ENCODE measurements at regions not wholly inside any gene's neighbourhood (a gene's known extent, or its start where the extent isn't known, plus 50 kb on each side); places are given as distances from the start of the nearest gene placed in this dataset.

DNA sequence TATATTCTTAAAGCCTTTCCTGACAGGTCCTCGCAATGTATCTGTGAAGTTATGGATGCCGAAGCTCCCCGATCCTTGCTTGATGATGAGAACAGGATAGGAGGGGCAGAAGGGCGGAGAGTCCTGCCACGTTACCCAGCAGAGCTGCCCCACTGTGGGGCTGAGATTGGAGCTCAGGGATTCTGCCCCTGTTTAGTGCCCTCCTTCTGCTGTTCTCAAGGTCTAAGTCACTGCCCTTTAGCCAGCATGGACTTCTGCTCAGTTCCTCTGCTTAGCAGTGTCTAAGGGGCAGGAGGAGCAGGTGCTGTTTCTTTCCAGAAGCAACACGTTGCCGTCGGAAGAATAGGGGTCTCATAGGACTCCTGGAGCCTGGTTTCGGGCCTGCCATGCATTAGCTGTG, 164.2 kb upstream of the B3GAT1 start:
- no peak for DNase-seq (ENCODE audit: low read depth in 2 of 2)

DNA sequence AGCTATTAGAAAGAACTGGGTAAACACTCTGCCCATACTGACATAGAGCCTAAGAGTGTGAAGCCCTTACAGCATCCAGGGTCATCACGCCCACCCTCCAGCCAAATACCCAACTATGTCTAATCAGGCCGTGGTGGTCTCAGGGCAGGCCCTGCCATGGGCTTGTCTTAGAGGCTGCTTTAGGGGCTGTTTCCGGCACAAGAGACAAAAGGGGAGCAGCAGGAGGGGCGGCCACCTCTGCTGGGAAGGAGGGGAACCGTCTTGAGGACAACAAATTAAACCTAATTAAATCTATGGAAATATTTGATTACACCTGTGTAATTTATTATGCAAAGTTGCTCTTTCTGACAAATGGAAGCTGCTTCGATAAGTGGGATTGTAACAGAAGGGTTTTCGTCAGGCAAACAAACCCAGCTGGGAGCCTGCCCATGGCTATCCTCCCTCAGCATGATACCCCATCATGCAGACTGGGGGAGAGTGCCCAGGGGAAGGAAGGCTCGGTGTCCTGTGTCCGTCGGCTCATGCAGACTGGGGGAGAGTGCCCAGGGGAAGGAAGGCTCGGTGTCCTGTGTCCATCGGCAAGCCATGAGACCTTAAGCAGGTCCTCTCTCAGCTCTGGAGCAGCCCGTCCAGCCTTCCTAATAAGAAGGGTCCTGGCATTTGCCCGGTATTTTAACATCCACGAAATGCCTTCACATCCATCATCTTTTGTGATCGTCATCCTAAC, 163.6 kb upstream of the B3GAT1 start:
- no peak for DNase-seq (ENCODE audit: low read depth in 2 of 2)

DNA sequence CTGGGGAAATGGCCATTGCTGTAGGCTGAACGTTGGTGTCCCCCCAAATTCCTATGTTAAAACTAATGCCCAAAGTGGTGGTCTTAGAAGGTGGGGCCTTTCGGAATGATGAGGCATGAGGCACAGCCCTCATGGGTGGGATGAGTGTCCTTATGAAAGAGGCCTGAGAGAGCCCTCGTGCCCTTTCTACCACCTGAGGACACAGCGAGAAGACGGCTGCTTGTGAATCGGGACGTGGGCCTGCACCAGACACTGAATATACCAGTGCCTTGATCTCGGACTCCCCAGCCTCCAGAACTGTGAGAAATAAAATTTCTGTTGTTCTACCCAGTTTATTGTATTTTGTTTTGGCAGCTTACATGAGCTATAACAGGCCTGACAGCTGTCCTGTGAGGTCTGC, 162.9 kb upstream of the B3GAT1 start:
- DNase-seq (ENCODE audit: low read depth in 2 of 2): no peak

DNA sequence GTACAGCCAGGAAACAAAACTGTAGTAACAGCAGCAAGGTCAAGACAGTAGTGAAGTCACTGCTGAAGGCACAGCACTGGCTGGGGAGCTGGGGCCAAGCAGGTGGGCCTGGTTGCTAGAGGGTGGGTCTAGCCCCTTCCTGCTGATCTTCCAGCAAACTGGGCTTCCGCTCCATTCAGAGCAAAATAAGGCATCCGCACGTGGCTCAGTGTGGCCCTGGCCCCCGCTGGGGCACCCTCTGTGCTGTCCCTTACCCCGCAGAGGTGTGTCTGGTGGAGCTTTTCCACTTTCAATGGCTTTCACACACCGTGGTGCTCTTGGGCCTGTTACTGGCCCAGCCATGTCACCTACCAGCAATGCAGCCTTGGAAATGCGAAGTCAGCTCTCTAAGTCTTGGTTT, 162.4 kb upstream of the B3GAT1 start:
- DNase-seq (ENCODE audit: low read depth in 2 of 2): no peak

DNA sequence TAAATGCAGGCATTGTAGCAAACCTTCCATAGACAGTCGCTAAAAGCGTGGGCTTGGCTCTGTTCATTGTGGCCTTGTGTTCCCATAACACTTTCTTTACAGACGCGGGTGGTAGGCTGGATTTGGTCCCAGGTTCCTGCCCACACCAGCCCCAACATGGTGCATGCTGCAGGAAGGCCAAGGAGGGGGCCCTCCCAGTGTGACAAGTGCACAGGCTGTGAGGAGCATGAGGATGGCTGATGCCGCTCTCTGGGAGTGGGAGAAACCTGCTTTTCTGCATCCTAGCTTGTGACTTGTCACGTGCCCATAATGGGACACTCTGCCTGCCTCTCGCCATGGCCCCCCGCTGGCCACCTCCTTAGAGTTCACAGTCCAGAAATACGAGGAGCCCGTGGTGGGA, 161.8 kb upstream of the B3GAT1 start:
- DNase-seq (ENCODE audit: low read depth in 2 of 2): no peak

DNA sequence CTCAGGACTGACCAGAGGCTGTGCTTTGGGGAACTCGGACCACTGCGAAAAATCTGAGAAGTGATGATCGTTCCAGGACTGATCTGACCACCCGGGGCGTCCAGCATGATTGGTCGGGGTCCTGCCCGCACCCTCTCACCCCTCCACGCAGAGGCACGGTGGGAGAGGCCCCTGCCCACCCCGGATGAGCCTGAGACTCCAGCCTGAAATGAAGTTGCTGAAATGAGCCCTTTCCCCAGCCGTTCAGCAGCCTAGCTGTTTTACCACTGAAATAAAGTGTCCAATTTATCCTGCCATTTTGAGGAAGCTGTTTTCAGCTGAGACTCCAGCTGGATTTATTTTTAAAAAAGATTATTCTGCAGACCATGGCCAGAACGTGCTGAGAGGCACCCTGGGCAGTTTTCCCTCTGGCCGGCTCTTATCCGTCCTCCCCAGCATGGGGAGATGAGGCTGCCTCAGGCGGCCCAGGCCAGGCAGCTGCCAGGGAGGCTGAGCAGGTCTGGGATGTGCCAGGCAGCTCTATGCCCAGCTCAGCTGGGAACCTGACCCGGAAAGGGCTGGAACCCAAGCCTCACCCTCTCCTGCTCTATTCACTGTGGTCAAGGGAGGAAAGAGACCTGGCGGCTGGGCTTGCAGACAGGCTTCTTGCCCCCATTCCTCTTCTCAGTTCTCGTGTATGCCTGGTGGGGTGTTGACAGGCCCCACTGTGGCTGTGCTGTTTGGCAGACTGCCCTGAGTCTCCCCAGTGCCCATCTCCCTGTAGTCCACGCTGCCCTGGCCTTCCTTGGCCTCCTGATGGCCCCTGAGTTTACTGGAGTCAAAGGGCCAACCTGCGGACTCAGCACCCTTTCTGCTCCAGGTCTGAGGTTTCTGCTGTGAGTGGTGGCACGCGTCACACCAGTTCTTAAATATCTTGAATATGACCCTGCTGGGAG, 161.0 kb upstream of the B3GAT1 start:
- no peak for DNase-seq (ENCODE audit: low read depth in 2 of 2)

DNA sequence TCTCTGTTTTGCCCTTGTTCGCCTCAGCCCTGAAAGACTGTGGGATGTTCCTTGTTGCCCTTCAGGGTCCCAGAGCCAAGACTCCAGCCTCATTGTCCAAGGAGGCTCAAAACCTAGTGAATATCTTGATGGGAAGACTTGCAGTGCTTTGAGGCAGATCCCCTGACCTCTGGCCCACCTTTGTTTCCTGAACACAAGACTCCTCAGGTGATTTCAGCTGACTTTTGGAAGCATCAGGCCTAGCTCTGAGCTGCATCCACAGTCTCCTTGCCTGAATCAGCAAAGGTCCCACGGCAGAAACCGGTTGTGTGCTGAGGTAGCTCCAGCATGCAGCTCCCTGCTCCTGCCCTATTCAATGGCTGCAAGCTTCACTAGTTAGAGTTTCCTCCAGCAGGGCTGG, 159.3 kb upstream of the B3GAT1 start:
- DNase-seq (ENCODE audit: low read depth in 2 of 2): no peak

DNA sequence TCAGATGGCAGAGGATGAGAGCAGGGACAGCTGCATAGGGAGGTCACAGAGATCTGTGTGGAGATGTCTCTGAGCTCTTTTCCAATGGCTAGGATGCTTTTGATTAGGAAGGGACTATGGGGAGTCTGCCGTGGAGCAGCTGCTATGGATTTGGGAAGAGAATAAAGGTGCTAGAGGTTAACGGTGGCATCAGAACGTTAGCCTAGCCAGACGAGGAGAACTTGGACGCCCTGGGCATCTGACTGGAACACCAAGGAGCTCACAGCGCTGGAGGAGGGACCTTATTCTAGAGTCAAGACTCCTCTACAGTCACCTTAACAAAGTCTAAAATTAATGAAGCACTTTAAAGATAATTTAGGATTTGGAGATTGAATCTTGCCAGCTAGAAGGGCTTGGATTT, 157.2 kb upstream of the B3GAT1 start:
- DNase-seq (ENCODE audit: low read depth in 2 of 2): no peak

DNA sequence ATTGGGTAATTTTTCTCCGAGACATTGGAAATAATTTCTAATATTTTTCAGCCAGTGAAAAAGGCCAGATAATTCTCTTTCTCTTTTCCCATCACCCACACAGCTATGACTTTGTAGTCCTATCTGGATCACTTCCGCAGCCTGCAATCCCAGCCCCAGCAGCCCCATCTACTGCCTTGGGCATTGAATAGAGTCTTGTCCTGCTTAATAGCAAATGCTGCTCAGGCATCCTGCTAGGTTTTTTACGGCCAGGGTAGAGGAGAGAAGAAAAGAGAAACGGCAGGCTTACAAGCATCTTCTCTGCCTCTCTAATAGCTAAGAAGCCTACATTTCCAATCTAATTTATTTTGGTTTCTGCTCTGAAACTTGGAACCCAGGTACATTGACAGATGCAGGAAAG, 154.3 kb upstream of the B3GAT1 start:
- DNase-seq (ENCODE audit: low read depth in 2 of 2): no peak

DNA sequence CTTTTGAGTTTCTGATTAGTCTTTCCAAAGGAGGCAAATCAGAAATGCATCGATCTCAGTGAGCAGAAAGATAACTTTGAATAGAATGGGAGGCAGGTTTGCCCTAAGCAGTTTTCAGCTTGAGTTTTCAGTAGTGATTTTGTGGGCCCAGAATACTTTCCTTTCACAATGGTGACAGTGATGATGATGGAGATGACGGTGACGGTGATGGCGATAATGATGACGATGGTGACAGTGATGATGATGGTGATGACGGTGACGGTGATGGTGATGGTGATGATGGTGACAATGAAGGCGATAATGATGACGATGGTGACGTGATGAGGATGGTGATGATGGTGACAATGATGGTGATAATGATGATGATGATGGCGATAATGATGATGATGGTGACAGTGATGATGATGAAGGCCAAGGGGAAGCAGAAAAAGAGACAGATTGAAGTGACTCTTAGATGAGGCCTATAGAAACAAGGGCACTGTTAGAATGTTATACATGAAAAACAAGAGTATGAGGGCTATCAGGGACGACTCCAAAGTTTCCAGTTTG, 153.4 kb upstream of the B3GAT1 start:
- no peak for DNase-seq (ENCODE audit: low read depth in 2 of 2)

DNA sequence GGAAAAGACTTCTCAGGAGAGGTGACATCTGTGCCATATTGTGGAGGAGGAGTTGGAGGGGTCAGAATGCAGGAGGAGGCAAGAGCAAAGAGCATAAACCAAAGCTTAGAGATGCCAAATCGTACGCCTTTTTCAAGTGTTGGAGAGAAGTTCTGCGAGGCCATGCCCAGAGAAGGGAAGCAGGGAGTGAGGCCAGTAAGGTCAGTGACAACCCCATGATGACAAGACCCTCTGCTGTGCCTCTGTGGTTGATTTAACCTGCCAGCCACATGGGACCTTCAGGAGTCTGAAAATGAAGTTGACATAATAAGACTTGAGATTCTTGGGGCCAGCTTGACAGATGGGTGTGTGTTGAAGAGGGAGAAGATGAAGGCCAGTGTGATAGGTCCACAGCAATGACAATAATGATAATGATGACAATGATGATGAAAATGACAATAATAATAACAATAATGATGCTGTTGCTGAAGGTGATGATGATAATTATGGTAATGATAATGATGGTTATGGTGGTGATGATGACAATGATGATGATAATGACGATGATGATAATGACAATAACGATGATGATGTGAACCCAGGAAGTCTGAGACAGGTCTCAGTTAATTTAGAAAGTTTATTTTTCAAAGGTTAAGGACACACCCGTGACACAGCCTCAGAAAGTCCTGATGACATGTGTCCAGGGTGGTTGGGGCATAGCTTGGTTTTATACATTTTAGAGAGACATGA, 152.6 kb upstream of the B3GAT1 start:
- DNase-seq (ENCODE audit: low read depth in 2 of 2): no peak

DNA sequence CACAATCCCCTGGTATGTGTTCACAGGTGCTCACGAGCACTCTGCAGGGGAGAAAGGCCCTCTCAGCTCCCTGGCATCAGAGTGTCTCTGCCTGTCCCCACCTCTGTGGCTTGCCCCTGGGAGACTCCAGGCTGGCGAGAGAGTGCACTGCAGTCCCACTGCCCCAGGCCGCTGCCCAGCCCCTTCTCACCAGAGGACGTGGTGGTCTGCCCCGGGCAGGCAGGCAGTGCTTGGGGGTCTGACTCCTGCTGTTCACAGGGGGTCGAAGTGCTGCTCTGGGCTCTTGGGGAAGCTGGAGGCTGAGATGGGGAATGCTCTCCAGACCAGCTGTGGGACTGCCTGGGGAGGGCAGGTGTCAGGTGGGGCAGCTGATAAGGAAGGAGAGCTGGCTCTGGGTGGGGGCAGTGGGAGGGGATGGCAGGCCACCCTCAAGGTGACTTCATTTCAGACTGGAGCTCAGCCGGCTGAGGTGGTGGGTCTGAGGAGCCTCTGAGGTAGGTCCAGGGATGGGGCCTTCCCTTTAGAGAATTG, 151.0 kb upstream of the B3GAT1 start:
- DNase-seq (ENCODE audit: low read depth in 2 of 2): no peak

DNA sequence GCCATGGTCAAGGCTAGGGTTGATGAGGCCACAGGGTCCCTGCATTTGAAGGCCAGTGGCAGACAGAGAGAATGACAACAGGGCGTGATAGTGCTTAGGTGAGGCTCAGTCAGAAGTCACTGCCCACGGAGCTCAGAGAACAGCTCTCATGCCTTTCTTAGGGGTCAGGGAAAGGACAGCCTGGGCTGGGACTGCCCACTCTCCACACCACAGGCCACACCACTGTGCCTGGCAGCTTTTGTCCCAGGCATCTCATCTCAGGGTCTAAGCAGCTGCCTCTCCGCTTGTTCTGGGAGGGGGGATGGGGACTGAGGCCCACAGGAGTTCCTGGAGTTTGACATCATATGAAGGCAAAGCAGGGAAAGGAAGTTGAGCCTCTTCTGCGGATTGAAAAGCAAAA, 150.2 kb upstream of the B3GAT1 start:
- DNase-seq (ENCODE audit: low read depth in 2 of 2): no peak

DNA sequence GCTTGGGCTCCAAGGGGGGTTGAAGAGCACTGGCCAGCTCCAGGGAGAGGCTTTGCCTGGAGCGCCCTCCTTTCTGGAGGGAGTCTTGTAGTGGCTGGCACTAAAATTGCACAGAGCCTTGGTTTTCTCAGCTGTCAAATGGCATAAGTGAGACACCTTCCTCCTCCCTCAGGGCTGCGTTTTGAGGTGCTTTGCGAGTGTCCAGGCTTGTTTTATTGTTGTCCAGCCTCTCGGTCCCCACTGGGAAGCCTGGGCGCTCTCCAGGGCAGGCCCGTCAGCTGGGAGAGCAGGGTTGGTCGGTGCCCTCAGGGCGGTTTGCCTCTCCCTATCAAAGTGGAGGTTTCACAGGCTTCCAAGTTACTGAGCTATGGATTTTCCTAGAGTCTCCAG, 149.3 kb upstream of the B3GAT1 start:
- no peak for DNase-seq (ENCODE audit: low read depth in 2 of 2)

DNA sequence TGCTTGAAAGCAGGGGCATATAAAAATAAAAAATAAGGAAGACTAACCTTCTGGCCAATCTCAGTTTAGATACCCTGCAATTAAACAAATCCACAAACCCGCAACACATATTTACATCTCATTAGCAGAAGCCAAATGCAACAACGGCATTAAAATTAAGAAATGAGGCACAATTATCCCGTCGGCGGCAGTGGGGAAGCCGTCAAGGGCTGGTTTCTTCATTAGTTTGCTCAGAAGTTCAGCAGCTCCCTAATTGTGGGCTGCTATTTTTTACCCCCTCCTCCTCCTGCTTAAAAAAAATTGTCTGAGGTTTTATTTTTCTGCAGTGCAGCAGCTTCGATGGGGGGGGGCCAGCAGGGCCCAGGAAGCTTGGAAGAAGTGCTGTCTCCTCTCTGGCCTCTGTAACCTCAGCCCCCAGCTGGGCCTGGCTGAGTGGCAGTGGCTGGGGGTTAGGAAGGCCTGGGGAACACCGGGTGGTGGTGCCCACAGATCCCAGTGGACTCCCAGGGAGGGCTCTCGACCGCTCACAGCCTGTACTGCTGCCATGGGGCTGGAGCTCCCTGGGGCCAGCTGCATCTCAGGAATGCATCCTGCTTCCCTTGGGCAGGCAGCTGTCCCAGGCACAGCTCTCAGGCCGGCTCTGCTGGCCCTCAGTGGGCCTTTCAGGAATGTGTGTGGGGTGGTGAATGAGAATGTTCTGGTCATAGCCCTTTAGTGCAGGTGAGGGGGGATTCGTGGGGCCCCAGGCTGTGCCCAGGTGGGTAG, 148.7 kb upstream of the B3GAT1 start:
- DNase-seq (ENCODE audit: low read depth in 2 of 2): no peak

DNA sequence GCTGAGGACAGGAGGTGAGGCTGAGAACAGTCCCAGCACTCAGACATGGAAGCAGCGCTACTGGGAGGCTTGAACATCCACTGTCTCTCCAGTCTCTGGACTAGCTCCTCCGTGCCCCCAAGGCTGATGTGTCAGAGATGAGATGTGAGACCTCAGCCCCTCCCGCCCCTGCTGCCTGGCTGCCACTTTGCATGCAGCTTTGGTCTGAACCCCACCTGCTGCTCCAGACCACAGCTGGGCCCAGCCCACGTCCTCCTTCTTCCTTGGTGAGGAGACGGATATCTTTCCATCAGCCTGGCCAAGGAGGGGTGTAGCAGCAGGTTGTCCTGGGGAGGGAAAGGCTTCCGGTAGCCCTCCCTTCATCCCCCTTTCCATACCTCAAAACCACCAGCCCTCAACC, 148.0 kb upstream of the B3GAT1 start:
- no peak for DNase-seq (ENCODE audit: low read depth in 2 of 2)

DNA sequence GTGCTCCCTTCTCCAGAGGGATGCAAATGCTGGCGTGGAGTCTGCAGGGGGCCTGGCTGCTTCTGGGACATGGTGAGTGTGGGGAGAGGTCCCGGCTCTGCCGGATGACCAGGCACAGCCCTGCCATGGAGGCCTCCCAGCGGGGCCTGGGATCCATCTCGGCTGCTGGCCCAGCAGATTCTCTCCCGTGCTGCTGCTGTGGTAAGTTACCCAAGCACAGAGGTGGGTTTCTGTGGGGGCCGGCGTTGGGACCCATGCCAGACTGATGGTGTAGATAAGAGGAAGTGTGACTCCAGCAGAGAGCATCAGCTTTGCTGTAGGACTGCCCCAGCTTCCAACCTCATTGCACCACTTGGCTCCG, 147.5 kb upstream of the B3GAT1 start:
- DNase-seq (ENCODE audit: low read depth in 2 of 2): no peak

DNA sequence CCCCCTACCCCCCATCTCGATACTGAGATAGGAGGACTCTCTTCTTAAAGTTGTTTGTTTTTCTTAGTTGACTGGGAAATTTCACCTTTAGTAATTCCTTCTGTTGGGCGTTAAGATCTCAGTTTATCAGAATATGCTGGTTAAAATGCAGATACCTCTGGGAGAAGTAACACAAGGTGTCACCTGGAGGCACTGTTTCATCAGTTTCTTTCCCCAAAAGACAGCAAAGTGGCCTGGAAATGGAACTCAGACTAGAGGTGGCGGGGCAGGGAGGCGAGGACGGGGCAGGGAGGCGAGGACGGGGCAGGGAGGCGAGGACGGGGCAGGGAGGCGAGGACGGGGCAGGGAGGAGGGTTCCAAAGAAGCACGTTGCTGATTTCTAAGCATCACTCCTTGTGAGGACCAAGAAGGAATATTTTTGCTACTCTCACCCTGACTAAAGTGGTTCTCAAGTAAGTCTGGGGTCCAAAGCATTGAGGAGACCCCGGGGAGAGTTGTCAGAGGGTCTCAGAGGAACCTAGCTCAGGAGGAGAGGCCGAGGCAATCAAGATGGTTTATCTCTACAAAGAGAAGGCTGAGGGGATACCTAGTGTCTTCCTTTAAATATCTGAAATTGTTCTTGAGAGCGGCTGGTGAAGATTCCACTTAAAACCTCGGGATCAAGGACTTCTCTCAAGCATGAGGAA, 147.0 kb upstream of the B3GAT1 start:
- DNase-seq (ENCODE audit: low read depth in 2 of 2): no peak

DNA sequence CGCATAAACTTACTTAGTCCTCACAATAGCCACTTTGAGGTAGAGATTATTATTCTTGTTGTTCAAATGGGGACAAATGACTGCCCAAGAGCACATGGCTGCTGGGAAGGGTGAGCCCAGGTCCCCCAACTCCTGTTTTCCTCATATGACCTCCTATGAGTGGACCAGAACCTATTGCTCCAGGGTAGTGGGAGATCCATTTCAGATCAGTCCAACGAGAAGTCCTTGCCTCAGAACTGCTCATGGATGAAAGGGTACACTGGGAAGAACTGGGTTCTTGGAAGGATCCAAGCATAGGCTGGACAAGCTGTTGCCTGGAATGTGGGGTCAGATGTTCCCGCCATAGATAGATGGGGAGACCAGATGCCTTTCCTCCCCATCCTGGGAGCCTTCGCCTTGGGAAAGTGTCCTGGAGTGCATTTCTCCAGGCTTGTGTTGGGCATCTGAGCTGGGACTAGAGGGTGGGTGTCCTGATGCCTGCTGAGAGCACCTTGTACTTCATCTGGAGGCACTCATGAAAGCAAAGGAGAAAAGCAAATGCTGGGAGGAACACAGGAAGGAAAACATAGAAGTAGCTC, 146.3 kb upstream of the B3GAT1 start:
- no peak for DNase-seq (ENCODE audit: low read depth in 2 of 2)

DNA sequence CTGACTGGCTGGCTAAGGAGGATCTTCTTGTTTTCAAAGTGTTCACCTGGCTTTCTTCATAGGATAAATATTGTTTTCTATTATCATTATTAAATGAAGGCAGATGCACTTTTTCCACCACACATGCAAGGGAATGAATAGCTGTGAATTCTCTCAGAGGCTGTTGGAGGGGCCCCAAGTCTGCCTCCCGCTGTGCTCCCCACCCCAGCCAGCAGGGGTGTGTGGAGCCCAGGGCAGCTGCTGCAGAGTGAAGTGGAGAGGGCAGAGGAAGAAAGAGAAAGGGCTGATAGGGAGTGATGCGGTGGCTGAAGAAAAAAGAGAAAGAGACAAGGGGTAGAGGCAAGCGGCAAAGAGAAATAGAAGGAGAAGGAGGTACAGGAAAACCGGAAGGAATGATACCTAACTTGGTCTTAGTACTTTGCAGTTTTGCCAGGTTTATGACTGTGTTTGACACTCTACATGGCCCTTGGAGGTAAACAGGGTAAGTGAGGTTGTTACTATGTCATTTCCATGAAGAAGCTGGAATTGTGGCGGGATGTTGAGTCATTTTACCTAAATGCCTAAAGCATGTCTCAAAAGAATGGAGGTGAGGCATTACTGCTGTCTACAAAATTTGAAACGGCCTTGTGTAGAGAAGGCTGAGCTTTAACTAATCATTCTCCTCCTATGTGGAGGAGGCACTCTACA, 145.7 kb upstream of the B3GAT1 start:
- DNase-seq (ENCODE audit: low read depth in 2 of 2): no peak
